Femur (tissue), 1 donor: ENCODE measurements at regions not wholly inside any gene's neighbourhood (a gene's known extent, or its start where the extent isn't known, plus 50 kb on each side); places are given as distances from the start of the nearest gene placed in this dataset.

Experiments used
- DNase-seq: peaks from one replicate; pipeline ENCODE4 v3.0.0-alpha.2; 2017

DNA sequence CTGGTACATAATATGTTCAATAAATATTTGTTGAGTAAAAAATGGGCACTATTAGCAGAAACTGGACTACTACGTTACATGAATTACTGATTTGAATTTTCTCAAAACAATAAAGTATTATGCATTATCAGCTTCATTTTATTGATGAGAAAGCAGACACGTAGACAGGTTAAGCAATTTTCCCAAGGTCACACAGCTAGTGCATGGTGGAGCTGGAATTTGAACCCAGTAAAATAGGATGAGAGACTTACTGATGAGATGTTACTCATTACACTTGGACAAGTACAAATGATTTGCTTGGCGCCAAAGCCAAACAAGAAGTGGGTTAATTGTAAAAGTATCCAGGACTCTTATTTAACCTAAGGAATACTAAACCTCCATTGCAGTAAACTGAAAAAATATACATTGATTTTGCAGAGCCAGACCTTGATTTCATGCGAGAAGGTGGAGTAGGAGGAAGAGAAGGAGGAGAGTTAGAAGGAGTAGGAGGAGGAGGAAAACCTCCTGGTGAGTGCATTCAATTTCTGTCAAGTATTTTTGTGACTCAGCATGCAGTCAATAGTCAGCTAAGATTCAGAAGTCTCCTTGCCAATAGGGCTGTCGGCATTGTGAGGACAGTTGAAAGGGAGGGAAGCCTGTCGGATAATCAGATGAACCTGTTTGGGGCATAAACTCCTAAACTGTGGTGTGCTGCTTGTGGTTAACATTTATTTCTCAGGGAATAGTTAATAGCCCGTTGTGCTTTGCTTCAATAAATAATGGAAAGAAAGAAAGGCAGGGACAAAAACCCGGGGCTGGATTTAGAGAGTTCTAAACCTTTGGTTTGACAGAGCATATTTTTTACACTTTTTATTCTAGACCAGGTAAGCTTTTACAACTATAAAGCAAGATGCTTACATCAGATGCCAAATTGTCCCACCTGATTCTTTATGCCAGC is 77.0 kb upstream of the TACR1 start:
- DNase-seq, result no peak

DNA sequence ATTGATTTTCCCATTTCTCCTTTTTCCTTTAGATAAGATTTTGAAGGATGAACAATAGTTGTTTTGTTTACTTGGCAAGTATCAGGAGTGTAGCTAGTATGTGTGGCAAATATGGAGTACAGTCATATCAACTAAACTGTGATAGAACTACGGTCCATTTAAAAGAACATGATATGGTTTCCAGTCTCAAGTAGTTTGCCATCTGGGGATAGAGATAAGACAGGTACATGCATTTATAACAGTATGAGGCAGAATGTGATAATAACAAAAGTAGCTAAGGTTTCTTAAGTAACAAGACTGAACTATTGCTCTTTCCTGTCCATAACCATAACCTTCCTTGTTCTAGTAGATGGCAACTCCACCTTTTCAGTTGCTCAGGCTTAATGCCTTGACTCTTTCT is 75.6 kb upstream of the TACR1 start:
- DNase-seq, result no peak

DNA sequence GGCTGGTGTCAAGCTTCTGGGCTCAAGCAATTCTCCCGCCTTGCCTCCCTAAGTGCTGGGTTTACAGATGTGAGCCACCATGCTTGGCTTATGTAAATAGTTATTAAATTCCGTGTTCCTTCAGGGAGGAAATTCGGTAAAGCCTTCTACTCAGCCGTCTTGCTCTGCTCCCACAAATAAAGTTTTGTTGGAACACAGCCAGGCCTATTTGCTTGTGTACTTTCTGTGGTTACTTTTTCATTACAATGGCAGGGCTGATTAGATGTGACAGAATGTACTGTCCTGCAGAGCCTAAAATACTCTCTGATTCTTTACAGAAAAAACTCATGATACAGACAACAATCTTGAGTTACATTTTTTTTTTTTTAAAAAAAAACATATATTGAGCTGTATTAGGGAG is 68.8 kb upstream of the TACR1 start:
- no peak for DNase-seq

DNA sequence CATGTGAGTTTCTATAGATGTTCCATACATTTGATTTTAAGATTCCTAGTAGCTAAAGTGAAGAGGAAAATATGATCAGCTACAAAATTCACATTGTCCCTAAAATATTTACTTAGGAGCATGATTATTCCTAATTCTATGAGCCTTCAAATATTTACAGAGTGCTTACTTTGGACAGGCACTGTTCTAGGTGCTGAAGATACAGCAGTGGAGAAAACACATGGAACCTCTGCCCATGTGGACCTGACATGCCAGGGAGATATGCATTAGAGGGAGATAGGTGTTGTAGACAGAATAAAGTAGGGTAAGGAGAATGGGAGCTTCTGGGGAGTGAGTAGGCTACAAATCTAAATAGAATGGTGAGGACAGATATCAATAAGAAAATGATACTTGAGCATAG is 62.6 kb upstream of the TACR1 start:
- no peak for DNase-seq

DNA sequence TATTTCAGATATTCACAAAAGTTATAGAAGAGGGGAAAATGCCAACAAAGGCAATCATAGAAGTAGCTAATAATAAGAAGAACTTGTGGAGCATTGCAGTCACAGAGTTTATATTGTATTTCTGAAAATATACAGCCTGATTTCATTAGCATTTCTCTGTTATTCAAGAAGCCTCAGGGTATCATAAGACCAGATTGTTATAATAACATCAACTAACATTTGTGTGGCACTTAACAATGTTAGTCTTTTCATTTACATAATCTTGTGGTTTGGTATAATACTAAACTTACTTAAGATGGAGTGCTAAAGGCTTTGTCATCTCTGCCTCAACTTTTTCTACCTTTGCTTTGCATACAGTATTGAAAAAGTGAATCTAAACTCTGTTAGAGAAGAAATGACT is 61.6 kb upstream of the TACR1 start:
- DNase-seq, result no peak

DNA sequence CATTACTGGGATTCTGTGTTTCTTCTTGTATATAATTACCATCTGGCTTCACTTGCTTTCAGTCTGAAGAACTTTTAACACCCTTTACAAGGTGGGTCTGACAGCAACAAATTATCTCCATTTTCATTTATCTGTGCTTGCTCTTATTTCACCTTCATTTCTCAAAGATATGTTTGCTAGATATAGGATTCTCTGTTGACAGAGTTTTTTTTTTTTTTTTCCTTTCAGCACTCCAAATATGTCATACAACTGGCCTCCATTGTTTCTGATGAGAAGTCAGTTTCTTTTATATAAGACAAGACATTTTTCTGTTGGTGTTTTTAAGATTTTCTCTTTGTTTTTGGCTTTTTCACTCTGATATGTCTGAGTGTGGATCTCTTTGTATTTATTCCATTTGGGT is 59.3 kb upstream of the TACR1 start:
- DNase-seq, result no peak

DNA sequence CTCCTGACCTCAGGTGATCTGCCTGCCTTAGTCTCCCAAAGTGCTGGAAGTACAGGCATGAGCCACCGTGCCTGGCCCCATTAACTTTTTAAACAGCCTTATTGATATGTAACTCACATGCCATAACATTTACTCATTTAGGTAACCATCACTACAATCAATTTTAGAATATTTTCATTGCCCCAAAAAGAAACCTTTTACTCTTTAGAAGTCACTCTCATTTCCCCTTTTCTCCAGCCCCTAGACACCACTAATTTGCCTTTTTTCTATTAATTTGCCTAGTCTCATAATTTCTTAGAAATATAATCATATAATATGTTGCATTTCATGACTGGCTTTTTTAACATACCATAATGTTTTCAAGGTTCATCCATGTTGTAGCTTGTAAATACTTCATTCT is 57.2 kb upstream of the TACR1 start:
- DNase-seq, result no peak

DNA sequence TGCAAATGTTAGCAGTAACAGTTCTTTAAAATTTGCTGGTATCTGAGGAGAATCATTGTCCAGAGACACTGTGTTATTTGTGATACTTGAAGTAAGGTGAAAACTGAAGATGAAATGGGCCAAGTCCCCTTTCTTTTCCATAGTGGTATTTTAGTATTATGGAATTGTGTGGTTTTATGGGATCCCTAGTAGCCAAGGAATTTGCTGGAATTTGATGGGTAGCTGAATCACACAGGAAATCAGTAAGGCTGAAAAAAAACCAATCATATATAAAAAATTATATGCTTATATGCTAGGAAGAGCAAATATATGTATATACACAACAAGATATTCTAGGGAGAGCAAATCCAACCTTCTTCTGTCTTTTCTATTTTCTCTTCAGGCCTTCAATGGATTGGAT is 54.2 kb upstream of the TACR1 start:
- no peak for DNase-seq

DNA sequence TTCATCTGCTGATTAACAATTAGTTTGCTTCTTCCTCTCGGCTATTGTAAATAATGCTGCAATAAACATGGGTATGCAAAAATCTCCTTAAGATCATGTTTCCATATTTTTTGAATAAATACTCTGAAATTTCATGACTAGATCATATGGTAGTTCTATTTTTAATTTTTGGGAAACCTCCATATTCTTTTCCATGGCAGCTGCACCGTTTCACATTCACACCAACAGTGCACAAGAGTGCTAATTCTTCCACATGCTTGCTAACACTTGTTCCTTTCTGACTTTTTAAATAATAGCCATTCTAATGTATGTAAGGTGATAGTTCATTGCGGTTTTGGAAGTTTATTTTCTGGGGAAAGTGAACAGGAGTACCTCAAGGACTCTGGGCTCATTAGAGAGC is 52.6 kb upstream of the TACR1 start:
- DNase-seq, result no peak
